RWPE1 (cell line): ENCODE measurements at regions not wholly inside any gene's neighbourhood (a gene's known extent, or its start where the extent isn't known, plus 50 kb on each side); places are given as distances from the start of the nearest gene placed in this dataset.

Source experiments
- CTCF ChIA-PET: fragments of 350-600 bp; sonication (Branson Sonifier 250); formaldehyde crosslinking; extraction: SDS; loops from one replicate; lab custom pipeline; 2021; lab: Yijun Ruan, JAX
- POLR2A ChIA-PET: fragments of 400-600 bp; formaldehyde crosslinking; extraction: SDS; loops from one replicate; lab custom pipeline; 2020; ENCODE audit warnings: antibody characterized with exemption; ENCODE audit not compliant: low non-redundant PET; lab: Yijun Ruan, JAX
- DNase-seq: peaks from one replicate; pipeline ENCODE4 v3.0.0; 2012; ENCODE audit warnings: low spot score
- H3K27ac ChIP-seq: fragments of 450-650 bp; 2 replicates; pipeline ENCODE4 v1.5.1; 2017
- TF ChIP-seq, protein P1 (sequence below): fragments of 450-650 bp; conservative IDR thresholded peaks from 2 replicates; pipeline ENCODE4 v1.5.1; 2017; ENCODE audit warnings: low read depth, mild to moderate bottlenecking

DNA sequence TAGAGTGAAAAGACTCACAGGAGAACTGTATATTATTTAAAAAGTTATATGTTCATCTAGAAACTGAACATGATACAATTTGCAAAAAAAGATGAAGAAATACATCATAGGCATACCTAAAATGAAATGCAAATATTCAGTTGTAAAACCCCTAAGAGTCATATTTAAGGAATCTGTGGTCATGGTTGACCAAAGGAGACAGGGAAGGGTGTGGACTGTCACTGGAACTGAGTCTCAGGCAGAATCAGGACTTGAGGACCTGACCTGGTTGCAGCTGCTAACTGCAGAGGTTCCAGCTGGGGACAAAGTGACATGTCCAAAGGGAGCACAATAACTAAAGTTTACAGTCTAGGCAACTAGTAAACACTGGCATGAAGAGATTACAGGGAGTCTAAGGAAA is 211.3 kb upstream of the RAG2 start:
- DNase-seq: no peak
- TF ChIP-seq, protein P1, sequence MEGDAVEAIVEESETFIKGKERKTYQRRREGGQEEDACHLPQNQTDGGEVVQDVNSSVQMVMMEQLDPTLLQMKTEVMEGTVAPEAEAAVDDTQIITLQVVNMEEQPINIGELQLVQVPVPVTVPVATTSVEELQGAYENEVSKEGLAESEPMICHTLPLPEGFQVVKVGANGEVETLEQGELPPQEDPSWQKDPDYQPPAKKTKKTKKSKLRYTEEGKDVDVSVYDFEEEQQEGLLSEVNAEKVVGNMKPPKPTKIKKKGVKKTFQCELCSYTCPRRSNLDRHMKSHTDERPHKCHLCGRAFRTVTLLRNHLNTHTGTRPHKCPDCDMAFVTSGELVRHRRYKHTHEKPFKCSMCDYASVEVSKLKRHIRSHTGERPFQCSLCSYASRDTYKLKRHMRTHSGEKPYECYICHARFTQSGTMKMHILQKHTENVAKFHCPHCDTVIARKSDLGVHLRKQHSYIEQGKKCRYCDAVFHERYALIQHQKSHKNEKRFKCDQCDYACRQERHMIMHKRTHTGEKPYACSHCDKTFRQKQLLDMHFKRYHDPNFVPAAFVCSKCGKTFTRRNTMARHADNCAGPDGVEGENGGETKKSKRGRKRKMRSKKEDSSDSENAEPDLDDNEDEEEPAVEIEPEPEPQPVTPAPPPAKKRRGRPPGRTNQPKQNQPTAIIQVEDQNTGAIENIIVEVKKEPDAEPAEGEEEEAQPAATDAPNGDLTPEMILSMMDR: no peak
- POLR2A ChIA-PET: no interaction called here
- CTCF ChIA-PET: no interaction called here
- no peak overlapping the region for H3K27ac ChIP-seq

DNA sequence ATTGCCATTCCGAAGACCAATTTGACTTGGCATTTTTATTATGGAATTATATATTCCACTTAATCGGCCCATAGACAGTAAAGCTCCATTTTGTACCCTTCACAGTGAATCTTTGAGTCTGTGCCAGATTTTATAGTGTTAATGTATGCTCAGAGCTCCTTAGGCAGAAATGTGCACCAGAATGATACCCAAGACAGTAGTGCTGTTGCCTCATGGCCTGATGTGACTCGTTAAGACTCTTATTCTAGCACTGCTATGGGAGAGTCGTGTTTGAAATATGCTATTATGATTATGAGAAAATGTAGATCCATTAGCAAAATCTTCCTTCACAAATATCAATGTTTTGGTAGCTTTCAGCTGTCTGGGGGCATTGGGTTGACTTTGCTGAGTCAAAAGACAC is 209.8 kb upstream of the RAG2 start:
- ChIA-PET CTCF (no interaction called here), POLR2A (no interaction called here)
- TF ChIP-seq, protein P1: no peak
- DNase-seq: no peak
- no peak overlapping the region for H3K27ac ChIP-seq

DNA sequence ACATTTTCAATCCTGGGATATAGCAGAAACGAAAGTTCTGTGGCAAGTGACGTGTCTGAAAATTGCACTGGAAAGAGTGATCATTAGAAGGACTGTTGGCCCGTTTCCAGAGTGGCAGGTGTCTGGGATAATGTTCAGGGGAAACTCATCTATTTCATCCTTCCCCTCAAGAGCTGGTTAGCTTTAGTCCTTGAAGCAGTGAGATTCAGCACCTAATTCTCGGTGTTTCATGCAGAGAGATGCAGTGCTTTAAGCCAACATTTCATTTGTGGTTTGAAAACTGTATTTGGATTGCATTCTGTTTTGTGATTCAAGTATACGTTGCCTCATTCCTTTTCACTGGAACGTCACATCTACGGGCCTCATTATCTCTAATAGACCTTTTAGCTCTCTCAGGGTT is 205.0 kb upstream of the RAG2 start:
- POLR2A ChIA-PET: no interaction called here
- no peak for DNase-seq
- CTCF ChIA-PET: no interaction called here
- TF ChIP-seq, protein P1: no peak
- H3K27ac ChIP-seq: no peak overlapping the region

DNA sequence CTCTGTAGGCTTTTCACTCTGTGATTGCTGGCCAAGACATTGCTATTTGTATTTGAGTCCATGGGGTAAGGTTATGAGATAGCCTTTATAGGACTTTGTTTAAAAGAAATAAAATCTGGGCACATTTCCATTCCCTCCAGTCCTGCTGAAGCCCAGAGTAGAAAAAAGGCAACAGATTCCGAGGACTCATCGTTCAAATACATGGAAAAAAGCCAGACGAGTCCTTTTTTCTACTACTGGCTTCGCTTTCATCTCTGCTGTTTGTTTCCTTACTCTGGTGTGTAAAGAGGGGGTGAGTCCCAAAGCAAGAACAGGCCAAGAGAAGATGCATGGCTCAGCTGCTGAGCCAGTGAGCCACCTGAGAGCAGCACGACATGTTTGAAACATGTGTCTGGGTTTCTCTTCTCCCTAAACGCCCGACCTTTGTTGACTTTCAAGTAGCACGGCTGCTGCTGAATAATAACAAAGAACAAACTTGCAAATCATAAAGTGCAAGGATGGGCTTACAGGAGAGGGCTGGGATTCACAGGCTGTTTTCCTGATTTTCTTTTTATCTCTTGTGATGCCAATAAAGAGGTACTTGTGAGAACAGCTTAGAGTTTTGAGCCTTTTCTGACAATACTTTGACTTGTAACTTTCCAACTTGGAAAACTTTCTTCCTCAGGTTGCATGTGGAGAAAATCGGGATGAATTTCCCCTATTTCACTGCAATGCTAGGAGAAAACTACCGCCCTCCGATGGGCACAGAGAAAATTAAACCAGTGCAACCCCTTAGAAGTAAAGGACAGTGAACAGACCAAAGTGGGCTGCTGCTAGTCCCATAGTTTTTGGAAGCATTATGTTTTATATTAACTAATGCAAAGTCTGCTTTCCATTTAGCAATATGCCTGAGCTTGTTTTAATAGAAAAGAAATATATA is 195.2 kb upstream of the RAG2 start:
- TF ChIP-seq, protein P1: no peak
- ChIA-PET CTCF (no interaction called here), POLR2A (no interaction called here)
- DNase-seq: no peak
- H3K27ac ChIP-seq: no peak overlapping the region

DNA sequence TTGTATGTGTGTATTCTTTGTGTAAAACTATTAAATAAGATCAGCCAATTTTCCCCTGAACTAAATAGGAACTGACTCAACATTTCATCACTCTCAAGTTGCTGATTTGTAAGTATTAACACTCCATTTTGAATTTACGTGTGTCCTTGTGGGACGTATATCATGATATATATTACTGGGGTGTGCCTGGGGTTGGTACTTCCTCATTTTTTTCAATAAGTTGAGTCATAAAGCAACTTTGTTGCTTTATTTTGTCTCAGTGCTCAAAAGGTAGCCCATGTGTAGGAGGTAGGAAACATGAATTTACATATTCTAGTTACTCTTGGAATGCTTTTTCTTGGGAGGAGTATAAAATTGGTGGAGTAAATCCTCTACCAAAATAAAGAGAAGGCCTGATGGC is 193.9 kb upstream of the RAG2 start:
- H3K27ac ChIP-seq: no peak overlapping the region
- no peak for DNase-seq
- ChIA-PET POLR2A (no interaction called here), CTCF (no interaction called here)
- TF ChIP-seq, protein P1: no peak

DNA sequence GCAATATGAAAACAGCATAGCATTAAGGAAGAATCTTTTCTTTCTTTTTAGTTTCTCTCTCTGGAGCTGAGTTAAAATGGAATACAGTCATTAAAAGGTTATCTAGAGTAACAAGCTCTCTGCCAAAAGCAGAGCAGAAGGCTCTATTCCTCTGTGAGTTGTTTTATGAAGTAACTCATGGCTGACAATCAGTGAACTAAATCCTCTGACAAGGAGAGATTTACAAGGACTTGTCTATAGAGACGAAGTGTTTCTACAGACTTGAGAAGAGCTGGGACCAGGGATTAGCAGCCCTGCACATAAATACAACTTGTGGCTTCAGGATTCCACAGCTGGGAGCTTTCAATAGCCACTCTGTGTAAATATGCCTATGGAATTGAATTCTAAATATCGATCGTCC is 192.5 kb upstream of the RAG2 start:
- ChIA-PET POLR2A (no interaction called here), CTCF (interaction anchor here (0.6 kb wide), 1 partner anchor 226 kb away, joined by 3 read pairs; no protein-coding TSS in a partner anchor)
- no peak for DNase-seq
- TF ChIP-seq, protein P1: no peak
- H3K27ac ChIP-seq: no peak overlapping the region
